ENCODE measurements at regions not wholly inside any gene's neighbourhood (a gene's known extent, or its start where the extent isn't known, plus 50 kb on each side); places are given as distances from the start of the nearest gene placed in this dataset.

DNA sequence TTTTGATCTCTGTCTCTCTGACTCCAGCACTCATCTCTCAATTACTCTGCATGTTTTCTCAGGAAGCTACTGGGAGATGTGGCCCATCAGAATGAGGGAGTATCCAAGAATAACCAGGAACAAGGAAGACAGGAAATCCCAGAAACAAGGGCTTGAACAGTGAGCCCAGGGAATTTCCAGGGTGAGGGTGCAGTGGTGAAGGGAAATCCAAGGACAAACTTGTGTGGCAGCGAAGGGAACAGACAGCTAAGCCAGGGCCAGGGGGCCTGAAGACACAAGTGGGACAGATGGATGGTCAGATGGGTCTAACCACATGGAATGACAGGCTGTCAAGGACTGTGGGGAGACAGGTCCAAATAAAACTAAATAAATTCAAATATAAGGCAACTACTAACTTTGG lies 121.8 kb upstream of the ERRFI1 start:
- no peak overlapping the region for H3K27ac ChIP-seq
- TF ChIP-seq, protein P1, sequence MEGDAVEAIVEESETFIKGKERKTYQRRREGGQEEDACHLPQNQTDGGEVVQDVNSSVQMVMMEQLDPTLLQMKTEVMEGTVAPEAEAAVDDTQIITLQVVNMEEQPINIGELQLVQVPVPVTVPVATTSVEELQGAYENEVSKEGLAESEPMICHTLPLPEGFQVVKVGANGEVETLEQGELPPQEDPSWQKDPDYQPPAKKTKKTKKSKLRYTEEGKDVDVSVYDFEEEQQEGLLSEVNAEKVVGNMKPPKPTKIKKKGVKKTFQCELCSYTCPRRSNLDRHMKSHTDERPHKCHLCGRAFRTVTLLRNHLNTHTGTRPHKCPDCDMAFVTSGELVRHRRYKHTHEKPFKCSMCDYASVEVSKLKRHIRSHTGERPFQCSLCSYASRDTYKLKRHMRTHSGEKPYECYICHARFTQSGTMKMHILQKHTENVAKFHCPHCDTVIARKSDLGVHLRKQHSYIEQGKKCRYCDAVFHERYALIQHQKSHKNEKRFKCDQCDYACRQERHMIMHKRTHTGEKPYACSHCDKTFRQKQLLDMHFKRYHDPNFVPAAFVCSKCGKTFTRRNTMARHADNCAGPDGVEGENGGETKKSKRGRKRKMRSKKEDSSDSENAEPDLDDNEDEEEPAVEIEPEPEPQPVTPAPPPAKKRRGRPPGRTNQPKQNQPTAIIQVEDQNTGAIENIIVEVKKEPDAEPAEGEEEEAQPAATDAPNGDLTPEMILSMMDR (IDR thresholded peaks at IDR 0.05) = no peak
- TF ChIP-seq POLR2A (IDR thresholded peaks at IDR 0.05) (no peak), EP300 (IDR thresholded peaks at IDR 0.05) (no peak)
- H3K4me3 ChIP-seq = no peak overlapping the region
- no peaks in the 10 kb centered on the region for H3K9me3 ChIP-seq
- WGBS, 2 donors = 88% methylated on average over 1 of the region's 1 CpG
- H3K36me3 ChIP-seq = no peaks in the 10 kb centered on the region
- H3K4me1 ChIP-seq = no peaks in the 10 kb centered on the region
- no peak for DNase-seq (ENCODE audit: low spot score in 2 of 2)
- H3K27me3 ChIP-seq = no peaks in the 10 kb centered on the region

DNA sequence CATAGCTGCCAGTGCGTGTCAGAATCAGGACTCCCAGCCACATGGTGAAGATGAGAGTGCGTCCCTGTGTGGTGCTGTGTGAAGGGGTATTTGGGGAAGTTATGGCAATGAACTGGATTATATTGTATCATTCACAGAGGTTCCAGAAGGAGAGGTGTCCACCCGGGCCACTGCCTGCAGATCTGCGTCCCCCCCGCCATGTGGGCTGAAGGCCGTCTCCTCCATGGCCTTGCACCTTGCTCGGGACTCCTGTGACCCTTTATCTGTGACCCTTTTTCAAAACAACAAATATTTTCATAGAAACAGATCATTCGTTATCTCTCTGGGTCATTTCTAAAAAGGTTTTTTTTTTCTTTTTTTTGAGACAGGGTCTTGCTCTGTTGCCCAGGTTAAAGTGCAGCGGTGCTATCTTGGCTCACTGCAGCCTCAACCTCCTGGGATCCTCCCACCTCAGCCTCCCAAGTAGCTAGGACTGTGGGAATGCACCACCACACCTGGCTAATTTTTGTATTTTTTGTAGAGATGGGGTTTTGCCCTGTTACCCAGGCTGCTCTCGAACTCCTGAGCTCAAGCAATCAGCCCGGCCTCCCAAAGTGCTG lies 120.2 kb upstream of the ERRFI1 start:
- no peak overlapping the region for H3K27ac ChIP-seq
- TF ChIP-seq POLR2A (IDR thresholded peaks at IDR 0.05) = no peak
- 93 to 94% methylated on average over 11 of the region's 11 CpGs for WGBS, 2 donors

DNA sequence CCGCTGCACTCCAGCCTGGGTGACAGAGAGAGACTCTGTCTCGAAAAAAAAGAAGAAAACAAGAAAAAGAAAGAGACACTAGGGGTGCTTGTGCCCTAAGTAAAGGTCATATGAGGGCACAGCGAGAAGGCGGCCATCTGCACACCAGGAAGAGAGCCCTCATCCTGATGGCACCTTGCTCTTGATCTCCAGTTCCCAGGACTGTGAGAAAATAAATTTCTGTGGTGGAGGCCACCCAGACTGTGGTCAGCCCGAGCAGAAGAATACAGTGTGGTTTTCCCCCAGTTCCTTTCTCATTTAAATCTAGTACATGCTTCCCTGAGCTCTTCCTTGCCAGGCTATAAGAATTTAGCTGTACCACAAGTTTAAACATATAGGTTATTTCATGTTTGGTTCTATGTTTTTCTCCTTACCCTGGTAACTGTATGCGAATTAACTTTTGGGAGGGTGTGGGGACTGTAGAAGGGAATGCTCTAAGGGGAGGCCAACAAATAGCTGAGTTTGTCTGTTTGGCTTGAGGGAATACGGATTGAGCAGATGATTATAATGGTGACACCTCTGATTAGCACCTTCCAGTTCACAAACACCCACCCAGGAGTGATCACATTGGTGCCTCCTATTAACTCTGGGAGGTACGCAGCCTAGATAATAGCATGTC lies 119.6 kb upstream of the ERRFI1 start:
- Histone ChIP-seq H3K36me3 (no peaks in the 10 kb centered on the region), H3K4me1 (peaks cover 0 to 4% (median 0%) of the 10 kb centered on the region in 4 donors), H3K4me3 (no peak overlapping the region), H3K27ac (no peak overlapping the region), H3K9me3 (no peaks in the 10 kb centered on the region), H3K27me3 (no peaks in the 10 kb centered on the region)
- TF ChIP-seq POLR2A (IDR thresholded peaks at IDR 0.05) = no peak
- TF ChIP-seq EP300 (IDR thresholded peaks at IDR 0.05) = no peak
- TF ChIP-seq, protein P1 (IDR thresholded peaks at IDR 0.05) = no peak
- WGBS, 2 donors = 79 to 86% methylated on average over 8 of the region's 8 CpGs
- no peak for DNase-seq (ENCODE audit: low spot score in 2 of 2)

More for the DNA sequence above, 120.2 kb upstream of the ERRFI1 start:
- Histone ChIP-seq H3K27me3 (no peaks in the 10 kb centered on the region), H3K4me1 (peaks cover 0 to 4% (median 0%) of the 10 kb centered on the region in 4 donors), H3K9me3 (no peaks in the 10 kb centered on the region), H3K4me3 (no peak overlapping the region), H3K36me3 (no peaks in the 10 kb centered on the region)
- no peak for DNase-seq (ENCODE audit: low spot score in 2 of 2)

DNA sequence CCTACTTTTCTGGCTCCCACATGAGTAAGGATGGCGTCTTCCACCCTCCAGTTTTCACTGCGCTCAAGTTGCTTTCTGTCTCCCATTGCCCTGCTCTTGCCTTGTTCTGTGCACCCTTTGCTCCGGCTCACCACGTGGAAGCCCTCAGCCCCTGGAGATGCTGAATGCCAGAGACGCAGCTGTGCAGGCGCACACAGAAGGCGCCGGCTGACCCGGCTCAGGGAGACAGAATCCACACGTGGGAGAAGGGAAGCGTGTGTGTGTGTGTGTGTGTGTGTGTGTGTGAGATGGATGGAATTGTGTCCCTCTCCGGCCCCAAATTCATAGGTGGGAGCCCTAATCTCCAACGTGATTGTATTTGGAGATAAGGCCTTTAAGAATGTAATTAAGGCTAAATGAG lies 118.2 kb upstream of the ERRFI1 start:
- WGBS, 2 donors = 71 to 77% methylated on average over 13 of the region's 13 CpGs
- DNase-seq (ENCODE audit: low spot score in 2 of 2) = no peak
- no peak overlapping the region for H3K27ac ChIP-seq
- H3K9me3 ChIP-seq = no peaks in the 10 kb centered on the region
- no peak overlapping the region for H3K4me3 ChIP-seq
- TF ChIP-seq POLR2A (IDR thresholded peaks at IDR 0.05) = no peak
- TF ChIP-seq, protein P1 (IDR thresholded peaks at IDR 0.05) = no peak
- no peak for TF ChIP-seq EP300 (IDR thresholded peaks at IDR 0.05)
- H3K4me1 ChIP-seq = peaks cover 0 to 4% (median 0%) of the 10 kb centered on the region in 4 donors
- no peaks in the 10 kb centered on the region for H3K27me3 ChIP-seq
- no peaks in the 10 kb centered on the region for H3K36me3 ChIP-seq

DNA sequence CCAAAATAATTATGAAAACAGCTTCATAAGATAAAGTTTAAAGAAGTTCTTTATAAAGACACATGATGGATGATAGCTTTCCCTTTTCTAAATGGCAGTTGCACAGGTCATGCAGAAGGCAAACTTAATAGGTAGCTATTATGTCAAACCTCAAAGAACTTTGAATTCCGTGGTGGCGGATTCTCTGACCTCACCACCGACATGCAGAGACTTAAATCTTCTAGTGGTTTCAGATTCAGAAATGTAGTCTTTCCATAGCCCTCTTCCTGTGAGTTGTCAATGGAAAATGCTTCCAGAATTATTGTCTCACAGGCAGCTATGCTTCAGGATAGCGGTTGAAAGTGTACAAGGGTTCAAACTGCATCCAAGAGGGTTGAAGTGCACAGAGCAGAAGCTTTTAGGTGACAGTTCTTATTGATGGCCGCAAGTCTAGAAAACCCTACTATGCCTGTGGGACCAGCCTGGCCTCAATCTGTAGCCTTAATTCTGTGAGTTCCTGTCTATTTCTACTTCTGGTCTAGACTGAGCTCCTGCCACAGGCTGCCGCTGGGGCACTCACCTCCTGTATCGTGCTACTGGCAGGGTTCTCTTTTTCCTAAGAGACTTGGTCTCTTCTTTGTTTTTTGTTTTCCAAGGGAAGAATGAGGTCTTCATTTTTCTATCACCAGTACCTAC lies 117.0 kb upstream of the ERRFI1 start:
- H3K4me1 ChIP-seq = peaks cover 0 to 5% (median 2%) of the 10 kb centered on the region in 4 donors
- no peaks in the 10 kb centered on the region for H3K9me3 ChIP-seq
- H3K4me3 ChIP-seq = no peak overlapping the region
- H3K27me3 ChIP-seq = no peaks in the 10 kb centered on the region
- no peak overlapping the region for H3K27ac ChIP-seq
- TF ChIP-seq EP300 (IDR thresholded peaks at IDR 0.05) (no peak), POLR2A (IDR thresholded peaks at IDR 0.05) (no peak)
- TF ChIP-seq, protein P1 (IDR thresholded peaks at IDR 0.05) = no peak
- no peak for DNase-seq (ENCODE audit: low spot score in 2 of 2)
- H3K36me3 ChIP-seq = no peaks in the 10 kb centered on the region
- 80 to 82% methylated on average over 7 of the region's 7 CpGs for WGBS, 2 donors

All from tibial nerve (tissue), 4 donors.